ENCODE measurements at regions not wholly inside any gene's neighbourhood (a gene's known extent, or its start where the extent isn't known, plus 50 kb on each side); places are given as distances from the start of the nearest gene placed in this dataset.

DNA sequence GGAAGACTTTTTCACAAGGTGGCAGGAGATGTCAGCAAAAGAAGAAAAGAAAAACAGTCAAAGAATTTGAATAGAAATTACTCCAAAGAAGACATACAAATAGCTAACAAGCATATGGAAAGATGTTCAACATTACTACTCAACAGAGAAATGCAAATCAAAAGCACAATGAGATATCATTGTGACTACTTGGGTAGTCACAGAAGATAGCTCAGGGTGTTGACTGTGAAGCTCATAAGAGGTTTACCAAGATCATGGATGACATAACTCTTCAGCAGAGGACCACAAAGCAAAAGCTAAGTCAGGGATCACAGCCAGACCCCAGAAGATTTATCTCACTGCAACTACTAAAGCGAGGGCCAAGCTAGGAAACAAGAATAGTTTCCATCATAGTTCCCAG is 53.0 kb upstream of the TANK start:
- TF ChIP-seq, protein P1, sequence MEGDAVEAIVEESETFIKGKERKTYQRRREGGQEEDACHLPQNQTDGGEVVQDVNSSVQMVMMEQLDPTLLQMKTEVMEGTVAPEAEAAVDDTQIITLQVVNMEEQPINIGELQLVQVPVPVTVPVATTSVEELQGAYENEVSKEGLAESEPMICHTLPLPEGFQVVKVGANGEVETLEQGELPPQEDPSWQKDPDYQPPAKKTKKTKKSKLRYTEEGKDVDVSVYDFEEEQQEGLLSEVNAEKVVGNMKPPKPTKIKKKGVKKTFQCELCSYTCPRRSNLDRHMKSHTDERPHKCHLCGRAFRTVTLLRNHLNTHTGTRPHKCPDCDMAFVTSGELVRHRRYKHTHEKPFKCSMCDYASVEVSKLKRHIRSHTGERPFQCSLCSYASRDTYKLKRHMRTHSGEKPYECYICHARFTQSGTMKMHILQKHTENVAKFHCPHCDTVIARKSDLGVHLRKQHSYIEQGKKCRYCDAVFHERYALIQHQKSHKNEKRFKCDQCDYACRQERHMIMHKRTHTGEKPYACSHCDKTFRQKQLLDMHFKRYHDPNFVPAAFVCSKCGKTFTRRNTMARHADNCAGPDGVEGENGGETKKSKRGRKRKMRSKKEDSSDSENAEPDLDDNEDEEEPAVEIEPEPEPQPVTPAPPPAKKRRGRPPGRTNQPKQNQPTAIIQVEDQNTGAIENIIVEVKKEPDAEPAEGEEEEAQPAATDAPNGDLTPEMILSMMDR (conservative IDR thresholded peaks at IDR 0.05; ENCODE audit: low read length): no peak
- TF ChIP-seq EZH2phosphoT487 (IDR thresholded peaks at IDR 0.05; ENCODE audit: borderline replicate concordance): no peak

Measured in Loucy (cell line).